ENCODE measurements at regions not wholly inside any gene's neighbourhood (a gene's known extent, or its start where the extent isn't known, plus 50 kb on each side); places are given as distances from the start of the nearest gene placed in this dataset.
"Not testable (repeated sequence)": the region's sequence is repeated elsewhere in the genome, so short reads cannot be mapped to it uniquely, and the experiment has no call there.

DNA sequence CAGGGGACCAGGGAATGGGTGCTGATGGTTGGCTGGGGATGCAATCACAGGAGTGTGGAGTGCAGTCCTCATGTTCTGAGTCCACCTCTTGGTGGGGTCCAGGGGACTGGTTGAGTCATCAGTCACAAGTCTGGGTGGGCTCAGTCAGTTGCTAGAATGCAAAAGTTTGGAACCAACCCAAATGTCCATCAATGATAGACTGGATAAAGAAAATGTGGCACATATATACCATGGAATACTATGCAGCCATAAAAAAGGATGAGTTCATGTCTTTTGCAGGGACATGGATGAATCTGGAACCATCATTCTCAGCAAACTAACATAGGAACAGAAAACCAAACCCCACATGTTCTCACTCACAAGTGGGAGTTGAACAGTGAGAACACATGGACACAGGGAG lies 199.0 kb upstream of the PITRM1 start:
- TF ChIP-seq, protein P1, sequence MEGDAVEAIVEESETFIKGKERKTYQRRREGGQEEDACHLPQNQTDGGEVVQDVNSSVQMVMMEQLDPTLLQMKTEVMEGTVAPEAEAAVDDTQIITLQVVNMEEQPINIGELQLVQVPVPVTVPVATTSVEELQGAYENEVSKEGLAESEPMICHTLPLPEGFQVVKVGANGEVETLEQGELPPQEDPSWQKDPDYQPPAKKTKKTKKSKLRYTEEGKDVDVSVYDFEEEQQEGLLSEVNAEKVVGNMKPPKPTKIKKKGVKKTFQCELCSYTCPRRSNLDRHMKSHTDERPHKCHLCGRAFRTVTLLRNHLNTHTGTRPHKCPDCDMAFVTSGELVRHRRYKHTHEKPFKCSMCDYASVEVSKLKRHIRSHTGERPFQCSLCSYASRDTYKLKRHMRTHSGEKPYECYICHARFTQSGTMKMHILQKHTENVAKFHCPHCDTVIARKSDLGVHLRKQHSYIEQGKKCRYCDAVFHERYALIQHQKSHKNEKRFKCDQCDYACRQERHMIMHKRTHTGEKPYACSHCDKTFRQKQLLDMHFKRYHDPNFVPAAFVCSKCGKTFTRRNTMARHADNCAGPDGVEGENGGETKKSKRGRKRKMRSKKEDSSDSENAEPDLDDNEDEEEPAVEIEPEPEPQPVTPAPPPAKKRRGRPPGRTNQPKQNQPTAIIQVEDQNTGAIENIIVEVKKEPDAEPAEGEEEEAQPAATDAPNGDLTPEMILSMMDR (IDR thresholded peaks at IDR 0.05) = not testable (repeated sequence)
- not testable (repeated sequence) for TF ChIP-seq EZH2 (IDR thresholded peaks at IDR 0.05; ENCODE audit: borderline replicate concordance, insufficient read depth, low read depth, low read length, poor library complexity, severe bottlenecking)

Measured in B cell (primary cell).